MM.1S (cell line): ENCODE measurements at regions not wholly inside any gene's neighbourhood (a gene's known extent, or its start where the extent isn't known, plus 50 kb on each side); places are given as distances from the start of the nearest gene placed in this dataset.

ENCODE experiments used
- EZH2 ChIP-seq: fragments of 300-600 bp; sonication (generic); optimal IDR thresholded peaks from 2 replicates; pipeline ENCODE3; 2017; ENCODE audit warnings: low read depth, mild to moderate bottlenecking, antibody characterized with exemption, low read length, mixed read lengths
- TF ChIP-seq, protein P1 (sequence below): fragments of 300-600 bp; sonication (generic); IDR thresholded peaks from 2 replicates; pipeline ENCODE4 v1.5.1; 2016; ENCODE audit warnings: antibody characterized with exemption, low read length, mixed read lengths

- TF ChIP-seq, protein P1, sequence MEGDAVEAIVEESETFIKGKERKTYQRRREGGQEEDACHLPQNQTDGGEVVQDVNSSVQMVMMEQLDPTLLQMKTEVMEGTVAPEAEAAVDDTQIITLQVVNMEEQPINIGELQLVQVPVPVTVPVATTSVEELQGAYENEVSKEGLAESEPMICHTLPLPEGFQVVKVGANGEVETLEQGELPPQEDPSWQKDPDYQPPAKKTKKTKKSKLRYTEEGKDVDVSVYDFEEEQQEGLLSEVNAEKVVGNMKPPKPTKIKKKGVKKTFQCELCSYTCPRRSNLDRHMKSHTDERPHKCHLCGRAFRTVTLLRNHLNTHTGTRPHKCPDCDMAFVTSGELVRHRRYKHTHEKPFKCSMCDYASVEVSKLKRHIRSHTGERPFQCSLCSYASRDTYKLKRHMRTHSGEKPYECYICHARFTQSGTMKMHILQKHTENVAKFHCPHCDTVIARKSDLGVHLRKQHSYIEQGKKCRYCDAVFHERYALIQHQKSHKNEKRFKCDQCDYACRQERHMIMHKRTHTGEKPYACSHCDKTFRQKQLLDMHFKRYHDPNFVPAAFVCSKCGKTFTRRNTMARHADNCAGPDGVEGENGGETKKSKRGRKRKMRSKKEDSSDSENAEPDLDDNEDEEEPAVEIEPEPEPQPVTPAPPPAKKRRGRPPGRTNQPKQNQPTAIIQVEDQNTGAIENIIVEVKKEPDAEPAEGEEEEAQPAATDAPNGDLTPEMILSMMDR: no peak
- no peak for TF ChIP-seq EZH2
Observed at GRCh38 chr5:145084834-145085233, 750.3 kb downstream of the PRELID2 start.
